HG03196 (cell line): ENCODE measurements at regions not wholly inside any gene's neighbourhood (a gene's known extent, or its start where the extent isn't known, plus 50 kb on each side); places are given as distances from the start of the nearest gene placed in this dataset.
"Not testable (repeated sequence)": the region's sequence is repeated elsewhere in the genome, so short reads cannot be mapped to it uniquely, and the experiment has no call there.

Experiments
- ATAC-seq: cut with Tn5 transposase; IDR thresholded peaks from one replicate; pipeline ENCODE4 v1.9.1; 2021; ENCODE audit not compliant: unreplicated experiment

DNA sequence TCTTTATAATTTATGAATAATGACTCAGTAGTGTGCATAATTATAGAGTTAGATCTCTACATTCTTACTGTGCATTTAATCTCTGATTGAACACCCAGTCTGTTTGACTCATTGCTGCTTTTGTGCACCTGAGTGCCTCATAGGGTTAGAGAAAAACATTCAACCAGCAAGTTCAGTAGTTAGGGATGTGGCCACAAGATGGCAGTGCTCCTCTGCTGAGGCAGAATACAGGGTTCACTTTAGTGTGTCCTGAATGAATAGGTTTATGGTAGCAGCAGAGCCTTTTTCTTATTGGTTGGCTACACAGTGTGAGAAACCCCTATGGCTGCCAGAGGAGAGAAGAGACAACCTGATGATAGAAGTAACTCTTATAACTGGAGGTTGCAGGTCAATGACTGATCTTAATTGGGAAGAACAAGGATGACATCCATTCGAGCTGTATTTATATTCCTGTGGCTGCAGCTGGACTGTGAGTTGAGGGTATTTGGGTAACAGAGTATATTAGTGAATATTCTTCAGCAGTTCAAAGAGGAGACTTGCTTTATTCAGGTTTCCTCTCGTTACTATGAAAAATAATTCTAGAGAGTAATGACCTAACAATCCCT is 194.9 kb upstream of the OR4E1 start:
- ATAC-seq, result no peak

DNA sequence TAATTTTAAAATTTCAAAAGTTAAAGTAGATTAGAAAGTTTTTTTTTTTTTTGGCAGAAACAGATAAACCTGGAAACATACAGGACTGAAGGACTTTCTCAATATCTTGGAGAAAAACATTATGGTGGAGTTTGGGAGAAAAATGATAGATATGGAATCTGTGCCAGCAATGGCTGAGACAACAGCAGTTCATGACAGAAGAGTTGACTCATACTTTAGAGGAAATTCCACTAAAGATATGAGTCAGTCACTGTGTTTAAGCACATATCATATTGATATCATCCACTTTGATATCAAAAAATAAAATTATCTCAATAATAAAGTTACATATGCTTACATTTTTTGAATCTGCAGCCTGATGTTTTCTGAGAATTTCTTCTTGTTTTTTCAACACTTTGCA is 193.9 kb upstream of the OR4E1 start:
- no peak for ATAC-seq

DNA sequence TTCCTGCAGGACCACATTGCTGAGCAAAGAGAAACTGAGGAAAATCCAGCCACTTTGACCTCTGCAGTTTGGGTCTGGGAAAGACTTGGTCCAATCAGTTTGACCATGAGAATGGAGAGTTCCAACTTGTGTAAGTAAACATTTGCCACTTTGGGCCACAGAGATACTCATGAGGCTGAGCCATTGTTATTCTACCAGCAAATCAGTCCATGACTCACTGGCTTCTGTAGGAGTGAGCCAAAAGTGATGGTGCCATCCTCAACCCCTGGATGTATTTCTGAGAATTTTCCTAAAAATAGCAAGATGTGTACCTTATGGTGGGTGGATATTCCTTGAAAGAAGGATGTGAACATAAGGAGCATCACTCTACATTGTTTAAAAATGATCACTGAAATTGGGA is 192.9 kb upstream of the OR4E1 start:
- no peak for ATAC-seq

DNA sequence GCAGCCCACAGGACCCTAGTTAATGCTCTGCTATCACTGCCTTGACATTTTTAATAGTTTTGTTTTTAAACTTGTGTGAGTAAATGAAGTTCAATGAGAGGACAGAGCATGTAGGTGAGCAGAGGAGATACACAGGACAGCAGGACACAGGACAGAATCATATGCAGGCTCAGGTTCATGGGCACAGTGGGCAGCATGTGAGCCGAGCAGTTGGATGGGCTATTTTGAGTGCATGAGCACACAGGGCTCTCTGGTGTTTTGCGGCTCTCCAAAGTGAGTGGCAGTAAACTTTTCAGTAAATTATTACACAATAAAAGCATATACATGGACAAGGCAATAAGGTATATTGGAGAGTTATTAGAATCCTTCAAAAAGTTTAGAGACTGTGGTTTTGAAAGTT is 189.7 kb upstream of the OR4E1 start:
- no peak for ATAC-seq

DNA sequence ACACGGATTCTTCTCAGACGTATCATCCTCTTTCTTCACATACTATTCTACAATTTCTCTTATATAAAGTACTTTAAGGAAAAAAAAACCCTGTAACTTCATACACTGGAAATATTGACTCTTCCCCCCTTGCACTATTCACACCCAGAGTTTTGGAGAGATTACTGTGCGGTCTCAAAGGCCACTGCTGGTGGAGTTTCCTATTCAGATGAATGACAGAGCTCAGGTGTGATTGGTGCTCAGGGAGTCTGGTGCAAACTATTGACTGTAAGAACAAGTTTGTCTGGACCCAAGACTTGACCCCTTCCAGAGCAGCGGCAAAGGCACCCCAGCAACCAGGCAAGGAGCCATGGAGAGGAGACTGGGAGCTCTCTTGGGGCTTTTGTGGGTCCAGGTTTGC is 187.5 kb upstream of the OR4E1 start:
- no peak for ATAC-seq

DNA sequence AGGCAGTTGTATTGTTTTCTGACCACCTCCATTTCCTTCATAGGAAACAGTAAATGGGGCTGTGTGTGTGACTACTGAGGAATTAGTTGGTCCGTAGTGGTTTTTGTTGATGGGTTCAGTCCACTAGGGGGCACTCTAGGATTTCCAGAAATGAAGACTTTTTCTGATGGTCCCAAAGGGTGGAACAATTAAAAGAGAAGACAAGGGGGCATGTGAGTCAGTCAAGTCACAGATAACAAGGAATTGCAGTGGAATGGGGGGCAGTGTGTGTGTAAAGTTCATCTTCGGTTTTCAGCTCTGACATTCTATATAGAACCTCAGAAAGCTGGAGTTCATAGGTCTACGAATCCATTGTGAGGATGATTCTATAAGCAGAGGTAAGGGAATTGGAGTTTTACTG is 186.6 kb upstream of the OR4E1 start:
- ATAC-seq, result no peak

DNA sequence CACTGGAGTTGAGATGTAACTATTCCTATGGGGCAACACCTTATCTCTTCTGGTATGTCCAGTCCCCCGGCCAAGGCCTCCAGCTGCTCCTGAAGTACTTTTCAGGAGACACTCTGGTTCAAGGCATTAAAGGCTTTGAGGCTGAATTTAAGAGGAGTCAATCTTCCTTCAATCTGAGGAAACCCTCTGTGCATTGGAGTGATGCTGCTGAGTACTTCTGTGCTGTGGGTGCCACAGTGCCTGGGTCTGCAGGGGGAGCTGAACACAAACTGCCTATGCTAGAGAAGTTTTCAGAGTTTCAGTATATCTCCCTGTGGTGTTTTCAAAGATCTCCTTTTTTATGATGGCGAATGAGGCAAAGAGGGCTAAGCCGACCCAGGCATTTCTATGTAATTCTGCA is 179.2 kb upstream of the OR4E1 start:
- ATAC-seq, result no peak

DNA sequence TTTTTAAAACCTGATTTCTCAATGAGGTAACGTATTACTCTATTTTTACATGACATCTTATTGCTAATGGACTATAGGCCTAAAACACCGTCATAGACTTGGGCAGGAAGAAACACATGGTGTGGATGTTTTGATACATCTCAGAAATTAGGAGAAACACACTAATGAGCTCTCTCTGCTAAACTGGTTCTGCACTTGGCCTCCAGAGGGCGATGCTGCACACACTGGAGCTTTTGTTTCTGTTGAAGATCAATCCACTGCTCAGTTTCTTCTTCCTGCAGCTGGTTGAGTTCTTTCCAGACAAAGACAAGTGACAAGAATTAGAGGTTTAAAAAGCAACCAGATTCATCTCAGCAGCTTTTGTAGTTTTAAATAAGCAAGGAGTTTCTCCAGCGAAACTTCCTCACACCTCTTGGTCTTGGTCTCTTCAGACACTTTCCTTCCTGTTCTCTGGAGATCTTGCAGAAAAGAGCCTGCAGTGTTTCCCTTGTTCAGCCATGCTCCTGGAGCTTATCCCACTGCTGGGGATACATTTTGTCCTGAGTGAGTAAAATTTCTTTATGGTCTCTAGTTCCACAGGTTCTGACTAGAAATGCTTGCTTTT is 178.5 kb upstream of the OR4E1 start:
- no peak for ATAC-seq

DNA sequence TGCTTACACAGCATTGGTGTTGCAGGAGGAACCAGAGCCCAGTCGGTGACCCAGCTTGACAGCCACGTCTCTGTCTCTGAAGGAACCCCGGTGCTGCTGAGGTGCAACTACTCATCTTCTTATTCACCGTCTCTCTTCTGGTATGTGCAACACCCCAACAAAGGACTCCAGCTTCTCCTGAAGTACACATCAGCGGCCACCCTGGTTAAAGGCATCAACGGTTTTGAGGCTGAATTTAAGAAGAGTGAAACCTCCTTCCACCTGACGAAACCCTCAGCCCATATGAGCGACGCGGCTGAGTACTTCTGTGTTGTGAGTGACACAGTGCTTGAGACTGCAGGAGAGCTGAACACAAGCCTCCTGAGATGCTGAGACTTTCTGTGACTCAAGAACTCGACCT is 173.3 kb upstream of the OR4E1 start:
- ATAC-seq, result not testable (repeated sequence)

DNA sequence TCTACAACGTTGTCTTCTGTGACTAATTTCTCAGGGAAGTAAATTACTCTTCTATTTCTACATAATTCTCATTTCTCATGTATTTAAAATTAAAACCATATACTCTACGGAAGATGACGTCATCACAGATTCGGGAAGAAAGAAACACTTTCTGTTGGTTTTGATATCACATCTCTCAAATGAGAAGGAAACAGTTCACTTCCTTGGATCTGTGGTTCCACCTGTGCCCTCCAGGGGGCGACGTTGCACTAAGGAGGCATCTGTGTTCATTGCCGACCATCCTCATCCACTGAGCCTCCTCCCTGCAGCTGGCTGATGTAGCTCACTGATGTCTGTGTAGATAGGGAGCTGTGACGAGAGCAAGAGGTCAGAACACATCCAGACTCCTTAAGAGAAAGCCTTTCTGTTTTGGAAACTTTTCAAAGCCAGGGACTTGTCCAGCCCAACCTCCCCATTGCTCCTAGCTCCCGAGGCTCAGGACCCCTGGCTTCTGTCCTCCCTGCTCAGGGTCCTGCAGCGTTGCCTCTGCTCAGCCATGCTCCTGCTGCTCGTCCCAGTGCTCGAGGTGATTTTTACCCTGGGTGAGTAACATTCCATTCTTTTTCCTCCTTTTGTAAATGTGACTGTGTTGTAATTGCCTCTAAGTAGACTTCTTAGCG is 172.7 kb upstream of the OR4E1 start:
- ATAC-seq, result no peak

DNA sequence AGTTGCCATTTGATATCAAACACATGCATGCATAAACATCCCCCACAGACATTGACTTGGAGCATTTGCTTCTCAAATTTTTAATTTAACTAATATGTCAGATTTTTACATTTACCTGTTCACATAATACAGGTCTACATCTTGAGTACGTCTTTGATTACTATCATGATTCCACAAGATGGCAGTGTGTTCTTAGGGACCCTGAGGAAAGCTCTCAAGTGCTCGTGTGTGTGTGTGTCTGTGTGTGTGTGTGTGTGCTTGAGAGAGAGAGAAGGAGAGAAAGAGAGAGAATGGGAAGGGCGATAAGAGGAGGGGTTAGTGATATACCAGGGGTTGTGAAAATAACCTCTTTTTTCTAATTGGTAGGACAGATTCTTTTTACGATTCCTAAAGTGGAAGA is 167.1 kb upstream of the OR4E1 start:
- no peak for ATAC-seq

DNA sequence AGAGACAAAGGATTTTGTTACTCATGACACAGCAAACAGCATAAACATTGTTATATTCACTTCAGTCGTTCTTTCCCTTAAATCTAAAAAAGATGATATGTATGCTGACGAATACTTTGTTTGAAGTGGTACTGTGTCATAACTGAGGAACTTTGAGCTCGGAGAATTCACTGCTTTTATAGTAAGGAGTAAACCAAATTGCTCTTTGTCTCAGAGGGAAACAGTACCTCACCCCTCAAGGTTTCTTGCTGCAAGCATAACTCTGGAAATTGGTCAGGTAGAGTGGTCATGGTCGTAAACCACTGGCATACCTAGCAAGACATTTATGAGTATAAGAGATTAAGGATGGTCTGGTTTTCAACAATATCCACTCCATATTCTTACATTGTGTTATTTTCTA is 160.2 kb upstream of the OR4E1 start:
- ATAC-seq, result no peak

DNA sequence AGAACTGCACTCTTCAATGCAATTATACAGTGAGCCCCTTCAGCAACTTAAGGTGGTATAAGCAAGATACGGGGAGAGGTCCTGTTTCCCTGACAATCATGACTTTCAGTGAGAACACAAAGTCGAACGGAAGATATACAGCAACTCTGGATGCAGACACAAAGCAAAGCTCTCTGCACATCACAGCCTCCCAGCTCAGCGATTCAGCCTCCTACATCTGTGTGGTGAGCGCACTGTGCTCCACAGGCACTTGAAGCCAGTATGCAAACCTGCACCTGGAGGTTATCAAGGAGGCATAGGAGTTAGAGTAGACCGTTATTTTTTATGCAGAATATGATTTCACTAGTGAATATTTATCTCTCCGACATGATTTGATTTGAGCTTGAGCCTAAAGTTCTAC is 152.2 kb upstream of the OR4E1 start:
- no peak for ATAC-seq

DNA sequence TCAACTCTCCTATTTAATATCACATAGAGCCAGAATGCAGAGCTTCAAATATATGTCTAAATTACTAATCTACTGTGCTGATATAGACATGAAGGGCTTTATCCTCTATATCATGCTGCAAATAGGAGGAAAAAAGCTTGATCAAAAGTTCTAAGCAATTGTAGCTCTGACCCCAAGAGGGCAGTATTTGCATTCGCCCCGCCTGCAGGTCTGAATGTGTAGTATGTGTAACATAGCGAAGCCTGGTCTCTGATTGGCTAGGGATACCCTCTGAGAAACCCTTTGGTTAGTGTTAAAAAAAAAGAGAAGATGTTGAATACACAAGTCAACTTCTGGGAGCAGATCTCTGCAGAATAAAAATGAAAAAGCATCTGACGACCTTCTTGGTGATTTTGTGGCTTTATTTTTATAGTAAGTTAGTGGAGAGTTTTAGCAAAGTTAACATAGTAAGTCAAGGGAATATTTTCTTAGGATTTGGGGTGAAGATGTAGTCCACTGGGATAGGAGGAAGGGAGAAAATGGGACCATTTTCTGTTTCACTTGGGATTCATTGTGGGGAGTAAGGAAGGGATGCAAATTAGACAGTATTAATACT is 151.6 kb upstream of the OR4E1 start:
- no peak for ATAC-seq

DNA sequence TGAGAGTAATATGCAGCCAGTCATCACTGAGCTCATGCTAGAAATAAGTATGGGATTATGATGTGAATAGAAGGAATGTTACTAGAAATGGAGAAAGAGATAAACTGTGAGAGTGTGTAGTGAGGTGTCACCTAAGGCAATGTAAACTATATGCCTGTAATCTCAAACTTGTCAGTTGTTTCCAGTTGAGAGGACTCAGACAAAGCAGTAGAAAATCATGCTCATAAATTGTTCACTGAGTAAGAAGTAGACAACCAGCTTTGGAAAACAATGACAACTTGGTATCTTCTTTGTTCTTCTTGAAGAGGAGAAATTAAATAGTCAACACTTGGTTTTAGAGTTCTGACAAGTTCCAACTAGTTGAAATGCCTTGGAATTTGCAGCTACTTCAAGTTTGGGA is 148.5 kb upstream of the OR4E1 start:
- no peak for ATAC-seq

DNA sequence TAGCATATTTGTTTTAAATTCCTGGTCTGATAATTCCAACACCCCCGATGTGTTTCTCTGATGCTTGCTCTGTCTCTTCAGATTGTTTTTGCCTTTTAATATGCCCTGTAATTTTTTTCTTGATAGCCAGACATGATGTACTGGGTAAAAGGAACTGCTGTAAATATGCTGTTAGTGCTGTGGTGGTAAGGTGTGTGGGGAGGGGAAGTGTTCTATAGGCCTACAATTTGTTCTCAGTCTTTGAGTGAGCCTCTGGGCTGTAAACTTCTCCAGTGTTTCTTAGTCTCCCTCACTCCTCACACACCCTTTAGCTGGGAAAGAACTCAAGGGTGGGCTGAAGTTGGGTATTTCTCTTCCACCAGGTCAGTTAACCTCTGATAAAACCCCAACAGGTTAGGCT is 147.0 kb upstream of the OR4E1 start:
- no peak for ATAC-seq

DNA sequence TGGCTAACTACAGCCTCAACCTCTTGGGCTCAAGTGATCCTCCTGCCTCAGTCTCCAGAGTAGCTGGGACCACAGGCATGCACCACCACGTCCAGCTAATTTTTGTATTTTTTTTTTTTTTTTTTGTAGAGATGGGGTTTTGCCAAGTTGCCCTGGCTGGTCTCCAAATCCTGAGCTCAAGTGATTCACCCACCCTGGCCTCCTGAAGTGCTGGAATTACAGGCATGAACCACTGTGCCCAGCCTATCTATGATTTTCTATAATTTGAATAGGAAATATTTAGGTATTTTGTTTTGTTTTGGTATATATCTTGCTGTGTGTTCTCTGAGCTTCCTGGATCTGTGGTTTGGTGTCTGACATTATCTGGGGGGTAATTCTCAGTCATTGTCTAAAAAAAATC is 146.3 kb upstream of the OR4E1 start:
- ATAC-seq, result not testable (repeated sequence)

DNA sequence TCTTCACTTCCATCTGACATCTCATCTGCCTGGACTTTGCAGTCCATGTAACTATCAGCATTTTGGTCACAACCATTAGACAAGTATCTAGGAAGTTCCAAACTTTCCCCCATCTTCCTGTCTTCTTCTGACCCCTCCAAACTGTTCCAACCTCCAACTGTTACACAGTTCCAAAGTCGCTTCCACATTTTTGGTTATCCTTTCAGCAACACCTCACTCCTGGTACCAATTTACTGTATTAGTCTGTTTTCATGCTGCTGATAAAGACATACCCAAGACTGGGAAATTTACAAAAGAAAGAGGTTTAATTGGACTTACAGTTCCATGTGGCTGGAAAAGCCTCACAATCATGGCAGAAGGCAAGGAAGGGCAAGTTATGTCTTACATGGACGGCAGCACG is 143.4 kb upstream of the OR4E1 start:
- not testable (repeated sequence) for ATAC-seq

DNA sequence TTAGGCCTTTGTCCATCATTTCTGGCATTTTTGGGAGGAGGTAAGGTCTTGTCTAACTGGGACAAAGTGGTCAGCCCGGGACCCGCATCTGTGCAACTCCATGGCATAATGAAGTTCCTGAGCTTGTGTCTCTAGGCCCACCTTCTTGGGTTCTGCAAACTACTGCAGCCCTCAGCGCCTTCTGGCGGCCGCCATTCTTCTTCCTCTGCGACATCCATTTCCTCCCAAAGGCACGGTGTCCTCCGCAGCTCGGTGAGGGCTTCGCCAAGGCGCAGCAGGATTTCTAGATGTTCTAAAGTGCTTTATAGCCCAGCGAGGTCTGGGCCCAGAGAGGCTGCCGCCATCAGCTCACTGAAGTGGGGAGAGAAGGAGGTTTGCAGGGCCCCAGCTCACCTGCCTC is 134.4 kb upstream of the OR4E1 start:
- ATAC-seq, result no peak

DNA sequence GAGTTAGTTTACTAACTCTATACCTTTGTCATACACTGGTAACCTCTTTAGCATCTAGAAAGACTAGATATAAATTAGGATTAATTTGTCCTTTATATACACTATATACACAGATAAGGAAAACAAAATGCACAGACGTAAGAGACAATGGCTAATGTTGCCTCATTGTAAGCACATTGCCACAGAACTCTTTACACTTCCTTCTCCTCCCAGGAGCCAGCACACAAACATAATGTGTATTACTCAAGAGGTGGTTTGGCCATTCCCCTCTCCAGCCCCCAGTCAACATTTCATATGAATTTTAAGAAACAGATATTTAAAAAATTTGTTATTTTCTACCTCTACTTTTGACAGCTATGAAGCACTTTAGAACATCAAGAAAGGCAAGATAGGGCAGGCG is 131.4 kb upstream of the OR4E1 start:
- ATAC-seq, result no peak

DNA sequence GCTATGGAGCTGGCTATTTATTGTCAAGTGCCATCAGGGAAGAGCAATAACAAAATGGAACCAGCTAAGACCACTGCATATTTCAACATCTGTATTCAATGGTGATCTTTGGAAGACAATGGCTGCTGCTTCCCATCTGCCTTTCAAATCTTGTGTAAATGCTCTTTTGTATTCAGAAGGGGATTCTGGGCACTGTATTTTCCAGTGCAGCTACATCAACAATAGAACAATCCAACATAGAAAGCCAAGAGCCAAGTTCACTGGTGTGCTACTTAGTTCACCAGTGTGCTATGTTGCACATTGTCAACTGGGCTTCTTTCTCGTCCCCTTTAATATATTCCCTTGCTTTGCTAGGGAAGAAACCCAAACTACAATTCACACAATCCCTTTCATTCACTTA is 128.8 kb upstream of the OR4E1 start:
- ATAC-seq, result no peak

DNA sequence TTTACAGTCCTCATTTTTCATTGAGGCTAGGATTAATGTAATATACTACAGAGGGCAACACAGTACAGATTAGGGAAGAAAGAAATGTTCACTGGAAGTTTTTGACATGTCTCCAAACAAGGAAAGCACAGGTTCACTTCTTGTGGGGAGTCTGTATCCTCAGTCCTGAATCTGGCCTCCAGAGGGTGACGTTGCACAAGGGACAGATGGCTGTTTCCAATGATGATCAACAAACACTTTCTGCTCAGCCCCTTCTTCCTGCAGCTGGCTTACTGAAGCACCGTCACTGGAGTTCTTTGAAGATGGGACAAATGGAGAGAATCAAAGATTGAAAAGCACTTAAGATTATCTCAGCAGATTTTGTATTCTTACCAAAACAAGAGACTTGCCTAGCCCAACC is 123.3 kb upstream of the OR4E1 start:
- ATAC-seq, result no peak
